IMR-90 (cell line): ENCODE measurements at regions not wholly inside any gene's neighbourhood (a gene's known extent, or its start where the extent isn't known, plus 50 kb on each side); places are given as distances from the start of the nearest gene placed in this dataset.
"Not testable (repeated sequence)": the region's sequence is repeated elsewhere in the genome, so short reads cannot be mapped to it uniquely, and the experiment has no call there.

Experiments
- ATAC-seq: fragments of 200-7000 bp; cut with Tn5 transposase; 2 replicates; pipeline ENCODE4 v1.9.1; 2020; ENCODE audit warnings: low read depth, mild to moderate bottlenecking, moderate library complexity
- BruUV-seq: library from RNA; stranded (reverse); fragments of 400-500 nt; replicated peaks from 2 replicates; lab custom pipeline; 2021; lab: Mats Ljungman, UMichigan
- CTCF ChIA-PET: fragments of 300-600 bp; formaldehyde crosslinking; extraction: SDS; loops from one replicate; lab custom pipeline; 2021; ENCODE audit warnings: antibody characterized with exemption; lab: Yijun Ruan, JAX
- POLR2A ChIA-PET: fragments of 300-600 bp; sonication (Branson Sonifier 250); formaldehyde crosslinking; loops from one replicate; lab custom pipeline; 2022; ENCODE audit warnings: antibody characterized with exemption; ENCODE audit not compliant: unreplicated experiment; lab: Charles Lee
- DNase-seq: peaks from one replicate; pipeline ENCODE4 v3.0.0; 2013
- H2AFZ ChIP-seq: replicated peaks from 2 replicates; pipeline ENCODE3; 2013; ENCODE audit warnings: low read length, mild to moderate bottlenecking; ENCODE audit not compliant: poor library complexity
- H2AK5ac ChIP-seq: 2 replicates; pipeline ENCODE4 v1.6.1; 2013; ENCODE audit warnings: low read depth, low read length, inconsistent platforms
- H2AK9ac ChIP-seq: replicated peaks from 2 replicates; pipeline ENCODE3; 2013; ENCODE audit warnings: mild to moderate bottlenecking, low read depth, low read length, moderate library complexity; ENCODE audit not compliant: poor library complexity
- H2BK120ac ChIP-seq: 2 replicates; pipeline ENCODE4 v1.6.1; 2013; ENCODE audit warnings: low read depth, low read length, inconsistent platforms
- H2BK15ac ChIP-seq: 3 replicates; pipeline ENCODE4 v1.6.1; 2013; ENCODE audit warnings: low read depth, low read length, inconsistent platforms
- H2BK20ac ChIP-seq: 2 replicates; pipeline ENCODE4 v1.6.1; 2013; ENCODE audit warnings: low read depth, mild to moderate bottlenecking, inconsistent platforms, low read length, moderate library complexity
- H2BK5ac ChIP-seq: 2 replicates; pipeline ENCODE4 v1.6.1; 2013; ENCODE audit warnings: mild to moderate bottlenecking, low read depth, low read length, inconsistent platforms; ENCODE audit not compliant: poor library complexity, severe bottlenecking
- H3K14ac ChIP-seq: replicated peaks from 2 replicates; pipeline ENCODE4 v1.6.1; 2013; ENCODE audit warnings: low read depth, low read length, inconsistent platforms
- H3K18ac ChIP-seq: 2 replicates; pipeline ENCODE4 v1.6.1; 2013; ENCODE audit warnings: low read depth, low read length, control low read depth
- H3K23ac ChIP-seq: 2 replicates; pipeline ENCODE4 v1.6.1; 2013; ENCODE audit warnings: low read depth, low read length, inconsistent platforms
- H3K27ac ChIP-seq: 2 replicates; pipeline ENCODE4 v1.5.1; 2013; ENCODE audit warnings: mild to moderate bottlenecking, control low read depth, low read length; ENCODE audit not compliant: insufficient read depth
- H3K27me3 ChIP-seq: 2 replicates; pipeline ENCODE4 v1.6.1; 2013; ENCODE audit warnings: low read length; ENCODE audit not compliant: control insufficient read depth, insufficient read depth
- H3K36me3 ChIP-seq: 2 replicates; pipeline ENCODE4 v1.6.1; 2013; ENCODE audit warnings: low read length, mixed read lengths; ENCODE audit not compliant: control insufficient read depth, insufficient read depth
- H3K4ac ChIP-seq: 2 replicates; pipeline ENCODE4 v1.6.1; 2013; ENCODE audit warnings: low read depth, low read length, inconsistent platforms
- H3K4me1 ChIP-seq: 2 replicates; pipeline ENCODE4 v1.6.1; 2013; ENCODE audit warnings: low read length, mixed read lengths; ENCODE audit not compliant: control insufficient read depth, insufficient read depth
- H3K4me2 ChIP-seq: 2 replicates; pipeline ENCODE4 v1.6.1; 2013; ENCODE audit warnings: low read depth, mild to moderate bottlenecking, control low read depth, low read length, moderate library complexity
- H3K4me3 ChIP-seq: 2 replicates; pipeline ENCODE4 v1.5.1; 2013; ENCODE audit warnings: low read depth, mild to moderate bottlenecking, control low read depth, low read length, moderate library complexity; ENCODE audit not compliant: insufficient read depth
- H3K56ac ChIP-seq: 2 replicates; pipeline ENCODE4 v1.6.1; 2013; ENCODE audit warnings: low read length, inconsistent platforms; ENCODE audit not compliant: insufficient read depth; ENCODE audit errors: extremely low read depth
- H3K79me1 ChIP-seq, 2 experiments: 2 replicates each; pipeline ENCODE4 v1.6.1; 2013; ENCODE audit warnings: low read length in 2 of 2, inconsistent platforms in 1 of 2, low read depth in 1 of 2
- H3K9ac ChIP-seq: 2 replicates; pipeline ENCODE4 v1.6.1; 2013; ENCODE audit warnings: low read depth, low read length, control low read depth
- H3K9me1 ChIP-seq: 2 replicates; pipeline ENCODE4 v1.6.1; 2013; ENCODE audit warnings: low read length, inconsistent platforms; ENCODE audit not compliant: insufficient read depth
- H3K9me3 ChIP-seq: 2 replicates; pipeline ENCODE4 v1.6.1; 2013; ENCODE audit warnings: low read length; ENCODE audit not compliant: control insufficient read depth, insufficient read depth
- H4K20me1 ChIP-seq: 2 replicates; pipeline ENCODE4 v1.6.1; 2013; ENCODE audit warnings: low read length, inconsistent platforms; ENCODE audit not compliant: insufficient read depth
- H4K5ac ChIP-seq: 2 replicates; pipeline ENCODE4 v1.6.1; 2013; ENCODE audit warnings: mild to moderate bottlenecking, low read depth, low read length, control low read depth
- H4K8ac ChIP-seq, 2 experiments: 2 replicates each; pipeline ENCODE4 v1.6.1; 2013; ENCODE audit warnings: low read depth in 2 of 2, low read length in 2 of 2, control low read depth in 1 of 2, inconsistent platforms in 1 of 2
- H4K91ac ChIP-seq: 2 replicates; pipeline ENCODE4 v1.6.1; 2013; ENCODE audit warnings: low read depth, low read length, inconsistent platforms; ENCODE audit not compliant: insufficient read depth
- WGBS, 2 experiments: methylation state at CpG; one replicate each; pipeline versions ENCODE4 v1.1.5 to v1.1.7; 2013; ENCODE audit warnings: missing lambda C conversion rate in 2 of 2; ENCODE audit not compliant: insufficient read length in 1 of 2; ENCODE audit errors: extremely low coverage in 2 of 2; 5-methylcytosine and 5-hydroxymethylcytosine counted together
- dilution Hi-C: fragments of 300-500 bp; cut with HindIII; formaldehyde crosslinking; loops from one replicate; pipeline ENCODE4 v1.14.3; 2018; ENCODE audit warnings: low sequenced_read_pairs; ENCODE audit not compliant: unreplicated experiment
- in situ Hi-C: fragments of 300-500 bp; cut with MboI; formaldehyde crosslinking; loops from 3 replicates; pipeline ENCODE4 v1.14.3; 2019; ENCODE audit warnings: low sequenced_read_pairs, inconsistent platforms, mixed read lengths
- intact Hi-C: fragments of 100-400 bp; cut with micrococcal nuclease; formaldehyde crosslinking; loops from 2 replicates; pipeline ENCODE4 v1.10.0; 2022

DNA sequence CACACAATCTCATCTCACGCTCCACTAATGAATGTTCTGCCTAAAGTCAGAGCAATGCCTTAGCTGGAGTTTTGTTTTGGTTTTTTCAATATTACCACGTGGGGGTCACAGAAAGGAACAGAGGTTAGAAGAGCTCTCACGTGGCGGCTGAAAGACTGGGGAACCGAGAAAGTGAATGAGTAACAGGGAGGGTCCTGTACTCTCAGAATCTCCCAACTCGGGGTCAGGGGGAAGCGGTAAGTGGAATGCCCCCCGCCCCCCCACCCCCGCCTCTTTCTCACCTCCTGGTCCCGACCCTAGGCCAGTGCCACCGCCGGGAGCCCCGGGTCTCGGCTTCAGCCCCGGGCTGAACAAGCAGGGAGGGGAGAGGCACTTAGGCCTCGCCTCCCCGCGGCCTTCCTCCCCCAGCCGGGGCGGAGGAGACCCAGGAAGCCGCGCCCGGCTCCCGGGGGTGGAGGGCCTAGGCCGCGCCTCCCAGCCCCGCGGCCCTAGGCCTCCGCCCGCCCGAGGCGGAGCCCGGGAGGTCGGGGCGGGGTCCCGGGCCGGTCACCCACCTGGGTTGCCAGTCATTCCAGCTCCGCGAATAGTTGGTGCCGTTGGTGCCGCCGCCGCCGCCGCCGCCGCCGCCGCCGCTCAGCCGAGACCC is 98.0 kb upstream of the METTL9 start:
- Histone ChIP-seq H4K20me1 (peaks cover 32% of the 10 kb centered on the region), H3K4me3 (peak overlapping the region; percentile 77), H3K4me2 (peak overlapping the region; percentile 47; the same call in 1 of the 2 replicates), H3K27ac (peak overlapping the region; percentile 29; the same call in 1 of the 2 replicates), H2BK5ac (peak overlapping the region; percentile 86), H3K9ac (peak overlapping the region; percentile 82; the same call in 1 of the 2 replicates), H3K79me1 (peaks cover 3 to 23% of the 10 kb centered on the region in 2 experiments)
- H4K8ac ChIP-seq, H3K23ac ChIP-seq, dilution Hi-C loops, H3K18ac ChIP-seq, POLR2A ChIA-PET, intact Hi-C loops, H2BK20ac ChIP-seq, H2BK120ac ChIP-seq, H2BK15ac ChIP-seq, H3K4ac ChIP-seq, H4K91ac ChIP-seq, H3K27me3 ChIP-seq, H2AK9ac ChIP-seq, in situ Hi-C loops, H2AFZ ChIP-seq, H4K5ac ChIP-seq, H3K9me3 ChIP-seq, H3K4me1 ChIP-seq, H3K36me3 ChIP-seq, H3K9me1 ChIP-seq, H2AK5ac ChIP-seq, DNase-seq, BruUV-seq, H3K56ac ChIP-seq, H3K14ac ChIP-seq: not testable (repeated sequence)
- ATAC-seq: peak; percentile 71
- 0% methylated on average over 15 of the region's 51 CpGs; no CpG with 5 or more reads in 1 of the 2 experiments for WGBS, 2 experiments
- CTCF ChIA-PET: interaction anchor here (0.6 kb wide), 1 partner anchor 53 kb away, joined by 6 read pairs; no protein-coding TSS in a partner anchor
